ENCODE measurements at regions not wholly inside any gene's neighbourhood (a gene's known extent, or its start where the extent isn't known, plus 50 kb on each side); places are given as distances from the start of the nearest gene placed in this dataset.

DNA sequence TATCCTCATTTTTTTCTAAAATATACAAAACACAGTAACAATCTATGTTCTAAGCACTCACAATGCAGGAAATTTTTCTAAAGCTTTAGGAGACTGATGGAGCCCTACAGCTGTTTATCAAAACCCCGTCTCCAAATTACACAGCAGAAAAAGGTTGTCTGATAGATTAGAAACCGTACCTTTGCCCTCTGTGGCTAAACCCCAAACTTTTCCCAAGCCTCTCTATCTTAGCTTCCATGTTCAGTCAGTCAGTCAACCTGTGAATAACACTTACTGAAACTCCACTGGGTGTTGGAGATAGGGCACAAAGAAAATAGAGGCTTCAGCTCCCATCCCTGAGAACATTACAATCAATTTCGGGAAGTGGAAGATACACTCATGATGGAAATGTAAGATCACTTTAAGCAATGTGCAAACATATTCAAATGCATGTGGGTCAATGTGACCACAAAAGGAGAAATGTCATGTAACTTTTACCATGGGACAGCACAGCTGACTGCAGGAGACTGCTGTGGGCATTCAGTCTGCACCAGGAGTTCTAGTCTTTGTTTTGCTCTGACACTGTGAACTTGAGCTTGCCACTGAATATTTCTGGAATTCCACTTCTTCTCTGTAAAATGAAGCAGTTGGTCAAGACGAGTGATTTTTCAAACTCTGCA is 279.5 kb upstream of the PIK3R1 start:
- intact Hi-C loops (cut with micrococcal nuclease; ENCODE audit: unreplicated experiment), result no loop called here
- SMC1A ChIA-PET (ENCODE audit: uncharacterized antibody, unreplicated experiment), result interaction anchor here (1.3 kb wide), 1 partner anchor 21 kb away, joined by 3 read pairs; no protein-coding TSS in a partner anchor
- in situ Hi-C loops (cut with MboI), result no loop called here

DNA sequence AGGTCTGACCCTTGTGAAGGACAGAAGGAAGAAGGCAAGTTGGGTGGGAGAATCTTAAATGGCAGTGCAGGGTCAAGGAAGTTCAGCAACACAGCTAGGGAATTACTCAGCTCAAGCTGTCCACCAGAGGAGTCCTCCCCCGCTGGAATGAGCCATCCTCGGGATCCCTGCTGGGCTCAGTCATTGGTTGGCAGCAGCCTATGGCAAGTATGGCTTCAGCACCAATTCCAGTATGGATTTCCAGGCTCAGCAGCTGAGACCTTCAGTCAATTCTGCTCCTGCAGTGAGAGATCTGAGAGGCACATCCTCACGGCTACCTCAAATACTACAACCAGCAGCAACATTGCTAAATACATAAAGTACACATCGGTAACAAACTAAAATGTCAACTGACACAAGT is 280.6 kb upstream of the PIK3R1 start:
- ChIA-PET CTCF (no interaction called here), POLR2A (no interaction called here), RAD21 (ENCODE audit: unreplicated experiment) (no interaction called here), SMC1A (ENCODE audit: uncharacterized antibody, unreplicated experiment) (no interaction called here)
- H3K79me2 ChIP-seq (ENCODE audit: control insufficient read depth, insufficient read depth, low read length), result no peaks in the 10 kb centered on the region
- no peak for ATAC-seq
- in situ Hi-C loops (cut with MboI) (no loop called here), intact Hi-C loops (cut with micrococcal nuclease; ENCODE audit: unreplicated experiment) (no loop called here)
- no TSS peak for BruUV-seq (replicated peaks)
- H3K9ac ChIP-seq (ENCODE audit: control insufficient read depth, insufficient read depth, low read length), result no peak overlapping the region
- no peaks in the 10 kb centered on the region for H3K27me3 ChIP-seq (replicated peaks in 1 of 2; ENCODE audit: control insufficient read depth in 2 of 2, insufficient read depth in 2 of 2, low read length in 1 of 2)
- no peaks in the 10 kb centered on the region for H4K20me1 ChIP-seq (ENCODE audit: control insufficient read depth, insufficient read depth)
- no peak overlapping the region for H3K27ac ChIP-seq (ENCODE audit: control insufficient read depth, insufficient read depth)
- no peak overlapping the region for H3K4me3 ChIP-seq
- H2AFZ ChIP-seq (ENCODE audit: control insufficient read depth, low read depth, low read length), result no peak overlapping the region
- H3K36me3 ChIP-seq (ENCODE audit: control insufficient read depth in 2 of 2, insufficient read depth in 2 of 2, low read length in 1 of 2), result no peaks in the 10 kb centered on the region
- H3K4me1 ChIP-seq (ENCODE audit: control insufficient read depth, insufficient read depth, low read length), result no peaks in the 10 kb centered on the region
- FAIRE-seq, result no peak
- WGBS (ENCODE audit: insufficient coverage, insufficient replicate concordance, low lambda C conversion rate, missing lambda C conversion rate), result 77% methylated on average over 4 of the region's 4 CpGs
- no peaks in the 10 kb centered on the region for H3K9me3 ChIP-seq (replicated peaks; ENCODE audit: control insufficient read depth, insufficient read depth, low read length)
- no peak overlapping the region for H3K4me2 ChIP-seq (ENCODE audit: control insufficient read depth, insufficient read depth)
- DNase-seq (ENCODE audit: low read depth, low spot score), result no peak
- no peak for TF ChIP-seq HCFC1 (IDR thresholded peaks at IDR 0.05; ENCODE audit: low read length)

More for the DNA sequence above, 279.5 kb upstream of the PIK3R1 start:
- H3K27me3 ChIP-seq (replicated peaks in 1 of 2; ENCODE audit: control insufficient read depth in 2 of 2, insufficient read depth in 2 of 2, low read length in 1 of 2), result no peaks in the 10 kb centered on the region
- no TSS peak for BruUV-seq (replicated peaks)
- H3K4me1 ChIP-seq (ENCODE audit: control insufficient read depth, insufficient read depth, low read length), result no peaks in the 10 kb centered on the region
- ChIA-PET POLR2A (no interaction called here), CTCF (no interaction called here), RAD21 (ENCODE audit: unreplicated experiment) (no interaction called here)
- H4K20me1 ChIP-seq (ENCODE audit: control insufficient read depth, insufficient read depth), result no peaks in the 10 kb centered on the region
- ATAC-seq (no peak), DNase-seq (ENCODE audit: low read depth, low spot score) (no peak), FAIRE-seq (no peak)
- H3K9ac ChIP-seq (ENCODE audit: control insufficient read depth, insufficient read depth, low read length), result no peak overlapping the region
- TF ChIP-seq, protein P1, sequence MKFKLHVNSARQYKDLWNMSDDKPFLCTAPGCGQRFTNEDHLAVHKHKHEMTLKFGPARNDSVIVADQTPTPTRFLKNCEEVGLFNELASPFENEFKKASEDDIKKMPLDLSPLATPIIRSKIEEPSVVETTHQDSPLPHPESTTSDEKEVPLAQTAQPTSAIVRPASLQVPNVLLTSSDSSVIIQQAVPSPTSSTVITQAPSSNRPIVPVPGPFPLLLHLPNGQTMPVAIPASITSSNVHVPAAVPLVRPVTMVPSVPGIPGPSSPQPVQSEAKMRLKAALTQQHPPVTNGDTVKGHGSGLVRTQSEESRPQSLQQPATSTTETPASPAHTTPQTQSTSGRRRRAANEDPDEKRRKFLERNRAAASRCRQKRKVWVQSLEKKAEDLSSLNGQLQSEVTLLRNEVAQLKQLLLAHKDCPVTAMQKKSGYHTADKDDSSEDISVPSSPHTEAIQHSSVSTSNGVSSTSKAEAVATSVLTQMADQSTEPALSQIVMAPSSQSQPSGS (IDR thresholded peaks at IDR 0.05; ENCODE audit: low read length), result no peak
- H3K4me2 ChIP-seq (ENCODE audit: control insufficient read depth, insufficient read depth), result no peak overlapping the region
- H3K79me2 ChIP-seq (ENCODE audit: control insufficient read depth, insufficient read depth, low read length), result no peaks in the 10 kb centered on the region
- no peak overlapping the region for H3K4me3 ChIP-seq
- WGBS (ENCODE audit: insufficient coverage, insufficient replicate concordance, low lambda C conversion rate, missing lambda C conversion rate), result 32% methylated on average over 4 of the region's 4 CpGs
- no peak overlapping the region for H2AFZ ChIP-seq (ENCODE audit: control insufficient read depth, low read depth, low read length)
- no peaks in the 10 kb centered on the region for H3K9me3 ChIP-seq (replicated peaks; ENCODE audit: control insufficient read depth, insufficient read depth, low read length)
- H3K27ac ChIP-seq (ENCODE audit: control insufficient read depth, insufficient read depth), result no peak overlapping the region
- H3K36me3 ChIP-seq (ENCODE audit: control insufficient read depth in 2 of 2, insufficient read depth in 2 of 2, low read length in 1 of 2), result no peaks in the 10 kb centered on the region
